NCI-H69 (cell line): ENCODE measurements at regions not wholly inside any gene's neighbourhood (a gene's known extent, or its start where the extent isn't known, plus 50 kb on each side); places are given as distances from the start of the nearest gene placed in this dataset.

ENCODE experiments used
- DNase-seq: peaks from one replicate; lab custom pipeline; 2025; lab: John Stamatoyannopoulos, UW

DNA sequence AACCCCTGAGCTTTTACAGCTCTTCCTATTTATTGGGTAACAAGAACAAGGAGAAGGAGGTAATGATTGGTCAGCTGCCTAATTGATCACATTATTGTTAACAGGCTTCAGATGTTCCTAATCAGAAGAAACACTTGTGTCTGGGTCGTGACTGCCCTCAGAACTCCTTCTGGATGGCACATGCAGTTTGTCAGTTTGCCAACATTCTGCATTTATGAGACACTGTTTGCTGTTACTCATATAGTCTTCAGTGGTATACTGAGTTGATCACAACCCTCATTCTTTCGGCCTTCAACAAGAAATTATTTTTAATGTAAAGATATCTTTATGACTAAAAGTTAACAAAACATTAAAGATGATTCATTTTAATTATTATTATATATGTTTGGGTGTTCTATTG, 95.7 kb upstream of the DOCK10 start:
- DNase-seq = no peak

DNA sequence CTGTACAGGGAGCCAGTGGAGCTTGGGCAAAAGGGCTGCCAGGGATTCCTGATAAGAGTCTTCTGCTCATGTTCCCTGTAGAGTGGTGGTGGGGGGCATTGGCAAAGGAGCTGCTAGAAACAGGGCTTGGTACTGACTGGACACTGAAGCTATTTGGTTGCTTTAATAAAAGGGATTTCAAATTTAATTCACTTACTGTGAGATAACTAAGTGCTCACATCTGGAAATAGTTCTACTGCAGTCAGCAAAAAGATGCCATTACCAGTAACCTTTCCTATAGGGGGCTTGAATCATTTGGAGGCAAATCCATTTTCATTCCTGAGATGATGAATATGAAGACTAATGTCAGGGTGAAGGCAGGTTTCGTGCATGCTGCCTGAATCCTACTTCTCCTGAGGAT, 94.3 kb upstream of the DOCK10 start:
- DNase-seq = no peak

DNA sequence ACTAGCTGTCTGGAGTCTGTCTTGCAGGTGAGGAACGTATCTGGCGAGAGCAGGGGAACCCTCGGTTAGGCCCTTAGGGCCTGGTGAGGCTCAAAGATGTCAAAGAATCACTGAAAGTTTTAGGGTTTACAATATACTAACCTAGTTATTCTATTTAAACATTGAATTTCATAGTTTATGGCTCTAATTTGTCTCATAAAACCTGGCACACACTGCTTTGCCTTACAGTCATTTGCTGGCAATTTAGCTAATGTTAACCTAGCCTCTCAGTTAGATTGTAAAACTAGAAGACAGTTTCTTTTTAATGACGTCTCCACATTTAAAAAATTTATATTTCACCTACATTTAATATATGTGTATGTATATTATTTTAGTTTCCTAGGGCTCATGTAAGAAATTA, 89.6 kb upstream of the DOCK10 start:
- no peak for DNase-seq

DNA sequence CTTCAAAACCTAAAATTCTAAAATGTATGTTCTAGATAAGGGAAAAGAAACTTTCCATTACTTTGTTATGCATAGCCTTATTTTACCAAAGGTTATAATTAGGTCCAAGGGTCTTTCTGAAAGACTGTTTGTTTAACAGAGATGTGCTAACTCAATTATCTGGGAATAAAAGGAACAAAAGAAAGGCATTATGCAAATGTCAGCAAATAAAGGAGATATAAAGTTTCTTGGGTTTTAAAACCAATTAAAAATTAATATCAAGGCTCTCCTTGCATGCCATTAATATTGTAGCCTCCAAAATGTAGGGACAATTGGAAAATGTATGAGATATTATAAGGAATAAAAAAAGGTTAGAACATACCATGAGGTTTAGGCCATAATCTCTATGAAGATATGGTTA, 87.8 kb upstream of the DOCK10 start:
- peak; percentile 55 for DNase-seq

- DNase-seq = peak; percentile 53
Observed at GRCh38 chr2:225124311-225125017, 82.2 kb upstream of the DOCK10 start.

DNA sequence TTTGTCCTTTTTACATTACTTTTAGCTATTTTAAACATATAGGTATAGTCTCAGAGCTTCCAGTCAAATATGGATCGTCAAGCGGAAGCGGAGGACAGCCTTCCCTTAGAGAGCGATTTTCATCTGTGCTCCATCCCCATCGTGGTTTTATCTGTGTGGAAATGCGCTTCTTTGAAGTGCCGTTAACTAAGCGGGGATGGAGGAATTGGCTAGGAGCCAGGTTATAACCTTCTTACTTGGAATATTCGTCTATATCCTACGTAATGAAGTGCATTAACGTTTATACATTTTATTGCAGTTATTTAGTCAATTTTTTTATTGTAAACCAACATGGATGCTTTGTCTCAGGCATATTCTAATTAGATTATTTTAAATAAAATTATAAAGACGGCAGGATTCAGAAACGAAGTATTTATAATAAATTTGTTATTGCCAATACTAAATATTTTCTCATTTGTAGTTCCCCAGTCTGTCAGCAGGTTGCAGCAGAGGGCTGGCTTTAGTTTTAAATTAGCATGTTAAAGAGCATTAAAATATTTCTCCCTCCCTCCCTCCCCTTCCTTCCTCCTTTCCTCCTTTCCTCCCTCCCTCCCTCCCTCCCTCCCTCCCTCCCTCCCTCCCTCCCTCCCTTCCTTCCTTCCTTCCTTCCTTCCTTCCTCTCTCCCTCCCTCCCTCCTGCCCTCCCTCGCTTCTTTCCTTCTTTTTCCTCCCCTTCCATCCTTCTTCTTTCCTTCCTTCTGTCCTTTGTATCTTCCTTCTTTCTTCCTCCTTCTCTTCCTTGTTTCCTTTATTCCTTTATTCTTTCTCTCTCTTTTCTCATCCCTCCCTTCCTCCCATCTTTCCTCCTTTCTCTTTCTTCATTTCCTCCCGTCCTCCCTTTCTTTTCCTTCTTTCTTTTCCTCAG, 80.6 kb upstream of the DOCK10 start:
- peak; percentile 61 for DNase-seq

DNA sequence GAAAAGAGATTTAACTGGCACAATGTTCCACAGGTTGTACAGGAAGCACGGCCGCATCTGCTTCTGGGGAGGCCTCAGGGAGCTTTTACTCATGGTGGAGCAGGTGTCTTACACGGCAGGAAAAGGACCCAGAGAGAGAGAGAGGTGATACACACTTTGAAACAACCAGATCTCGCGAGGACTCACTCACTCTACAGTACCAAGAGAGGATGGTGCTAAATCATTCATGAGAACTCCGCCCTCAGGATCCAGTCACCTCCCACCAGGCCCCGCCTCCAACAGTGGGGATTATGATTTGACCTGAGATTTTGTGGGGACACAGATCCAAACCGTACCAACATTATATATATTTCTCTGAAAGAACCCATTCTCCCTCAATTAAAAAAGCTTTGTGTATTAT, 79.7 kb upstream of the DOCK10 start:
- DNase-seq = peak; percentile 8

- DNase-seq = peak; percentile 94
Observed at GRCh38 chr2:225120186-225120585, 77.9 kb upstream of the DOCK10 start.

GRCh38 chr2:225117051-225117716, 74.9 kb upstream of the DOCK10 start:
- DNase-seq = no peak

- peak; percentile 25 for DNase-seq
Observed at GRCh38 chr2:225114786-225115323, 72.6 kb upstream of the DOCK10 start.

DNA sequence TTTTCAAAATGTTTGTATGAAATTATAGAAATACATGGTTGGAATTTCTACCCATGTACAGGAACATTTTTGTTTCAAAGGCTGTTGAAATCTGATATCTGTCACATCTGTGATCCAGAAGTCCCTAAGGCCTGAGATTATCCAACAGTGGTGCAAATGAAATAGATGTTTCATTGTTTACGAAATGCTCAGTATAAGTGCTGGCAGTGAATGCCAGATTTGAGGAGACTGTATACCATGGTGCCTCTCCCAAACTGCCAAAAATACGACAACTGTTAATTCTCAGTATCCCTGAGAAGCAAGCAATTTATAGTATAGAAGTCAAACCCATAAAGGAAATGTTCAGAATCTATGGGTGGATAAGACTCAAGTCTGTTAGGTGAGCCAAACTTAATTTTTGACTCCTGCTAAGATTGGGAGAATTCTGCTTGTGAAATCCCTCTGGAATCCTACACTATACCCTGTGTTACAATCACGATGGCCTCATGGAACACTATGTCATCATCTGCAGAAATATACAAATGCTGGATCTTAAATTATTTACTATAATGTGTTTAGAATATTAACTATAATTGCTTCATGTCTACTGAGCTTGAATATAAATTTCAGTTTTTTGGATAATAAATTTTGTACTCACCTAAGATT, 71.2 kb upstream of the DOCK10 start:
- DNase-seq = peak; percentile 62

DNA sequence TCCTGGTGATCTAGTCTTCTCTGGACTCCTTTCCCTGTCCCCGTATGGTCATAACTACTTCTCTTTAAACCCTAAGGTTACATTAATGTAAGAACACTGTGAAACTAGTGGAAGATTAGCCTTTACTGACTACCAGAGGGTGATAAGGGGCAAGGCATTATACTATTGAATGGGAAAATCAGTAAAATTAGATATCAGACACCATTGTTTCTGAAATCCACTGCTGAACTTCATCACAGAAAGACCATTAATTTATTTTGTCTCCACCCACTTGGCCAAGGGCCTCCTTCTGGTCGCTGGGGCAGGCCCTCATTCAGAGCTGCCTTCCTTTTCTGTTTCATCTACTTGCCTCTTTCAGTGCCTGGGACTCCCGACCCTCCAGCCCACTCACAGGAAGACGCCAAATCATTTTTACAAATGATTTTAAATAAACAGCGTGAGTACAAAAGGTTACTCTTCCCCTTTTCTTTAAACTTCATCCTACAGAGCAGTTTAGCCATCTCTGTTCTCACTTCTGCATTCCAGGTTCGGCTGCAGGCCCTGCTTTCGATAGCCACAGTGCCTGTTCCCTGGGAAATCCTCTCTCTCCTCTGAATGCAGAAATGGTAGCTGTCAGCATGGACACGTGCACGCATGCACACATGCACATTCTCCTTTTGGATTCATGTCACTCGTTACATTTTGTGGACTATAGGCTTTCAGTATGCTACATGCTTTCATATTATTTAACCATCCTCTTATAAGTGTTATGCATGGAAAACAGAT, 70.3 kb upstream of the DOCK10 start:
- DNase-seq = peak; percentile 30

GRCh38 chr2:225108805-225109204, 66.5 kb upstream of the DOCK10 start:
- DNase-seq = no peak

- DNase-seq = no peak
Observed at GRCh38 chr2:225104971-225105370, 62.7 kb upstream of the DOCK10 start.

GRCh38 chr2:225104321-225104720, 62.1 kb upstream of the DOCK10 start:
- no peak for DNase-seq

GRCh38 chr2:225103737-225104141, 61.5 kb upstream of the DOCK10 start:
- DNase-seq = no peak

GRCh38 chr2:225100856-225101294, 58.6 kb upstream of the DOCK10 start:
- DNase-seq = peak; percentile 37

DNA sequence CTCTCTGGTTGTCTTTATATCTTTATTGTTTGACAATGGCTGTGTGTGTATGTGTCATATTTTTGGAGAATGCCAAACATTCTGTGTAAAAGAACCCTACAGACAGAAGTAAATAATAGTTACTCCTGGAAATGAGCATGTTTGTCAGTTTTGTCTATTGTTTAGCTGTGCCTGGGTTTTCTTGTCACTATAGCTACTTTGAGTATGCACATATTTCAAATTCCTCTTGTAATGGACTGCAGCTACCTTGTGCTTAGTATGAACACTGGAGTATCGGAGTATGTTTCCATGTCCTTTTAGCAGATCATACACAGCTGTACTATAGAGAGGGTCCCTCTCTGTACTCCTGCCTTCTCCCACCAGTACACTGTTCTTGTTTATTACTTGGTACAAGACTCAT, 58.0 kb upstream of the DOCK10 start:
- DNase-seq = no peak

GRCh38 chr2:225097035-225097434, 54.8 kb upstream of the DOCK10 start:
- no peak for DNase-seq
